Transverse colon (tissue), 4 donors: ENCODE measurements at regions not wholly inside any gene's neighbourhood (a gene's known extent, or its start where the extent isn't known, plus 50 kb on each side); places are given as distances from the start of the nearest gene placed in this dataset.
A peak's percentile ranks its signal among the peaks of the same experiment; 100 is the strongest.
"Not testable (repeated sequence)": the region's sequence is repeated elsewhere in the genome, so short reads cannot be mapped to it uniquely, and the experiment has no call there.

Source experiments
- DNase-seq: peaks from one replicate; pipeline ENCODE4 v3.0.0-alpha.2; 2019
- H3K27ac ChIP-seq, 4 donors: fragments of 200-600 bp; sonication (generic); 2 replicates each; pipeline ENCODE4 v1.5.1; 2016 to 2018; ENCODE audit warnings: inconsistent platforms in 4 of 4
- H3K27me3 ChIP-seq: fragments of 200-600 bp; sonication (generic); 2 replicates; pipeline ENCODE4 v1.5.1; 2017; ENCODE audit warnings: inconsistent platforms
- H3K36me3 ChIP-seq, 4 donors: fragments of 200-600 bp; sonication (generic); 2 replicates each; pipeline ENCODE4 v1.5.1; 2017 to 2019; ENCODE audit warnings: inconsistent platforms in 4 of 4
- H3K4me1 ChIP-seq, 4 donors: fragments of 200-600 bp; sonication (generic); 2 replicates each; pipeline ENCODE4 v1.5.1; 2017 to 2020; ENCODE audit warnings: inconsistent platforms in 4 of 4
- H3K4me3 ChIP-seq, 4 donors: fragments of 200-600 bp; sonication (generic); 1 replicate in 1 of 4; 2 replicates in 3 of 4; pipeline versions ENCODE4 v1.5.1 to v1.6.1; 2017 to 2019; ENCODE audit warnings: inconsistent platforms in 4 of 4
- H3K9me3 ChIP-seq, 2 donors: fragments of 200-600 bp; sonication (generic); 2 replicates each; pipeline ENCODE4 v1.5.1; 2017 to 2019; ENCODE audit warnings: inconsistent platforms in 2 of 2
- EP300 ChIP-seq: sonication (generic); formaldehyde crosslinking; IDR thresholded peaks from one replicate; pipeline ENCODE4 v1.6.1; 2017; ENCODE audit warnings: antibody characterized with exemption, low read depth
- POLR2A ChIP-seq: fragments of 450-650 bp; IDR thresholded peaks from one replicate; pipeline ENCODE4 v1.6.1; 2016; ENCODE audit warnings: antibody characterized with exemption, mild to moderate bottlenecking, moderate library complexity
- POLR2AphosphoS5 ChIP-seq, 3 donors: sonication (generic); formaldehyde crosslinking; IDR thresholded peaks; one replicate each; pipeline ENCODE4 v1.6.1; 2016; ENCODE audit warnings: antibody characterized with exemption in 3 of 3
- WGBS, 2 donors: methylation state at CpG; one replicate each; pipeline ENCODE4 v1.1.5; 2018; ENCODE audit warnings: low coverage in 1 of 2; 5-methylcytosine and 5-hydroxymethylcytosine counted together
- in situ Hi-C, 4 donors: fragments of 200-750 bp; cut with MboI; loops; one replicate each; pipeline versions ENCODE4 v1.15.0 to v1.15.1; 2017; ENCODE audit warnings: low sequenced_read_pairs in 3 of 4, low pct_ligation_motif_present in 1 of 4, low pct_unique_long_range_greater_than_20kb in 1 of 4
- intact Hi-C: fragments of 100-400 bp; cut with DNase I; formaldehyde crosslinking; loops from one replicate; pipeline ENCODE4 v1.15.1; 2023; ENCODE audit warnings: low total_unique reads
- TF ChIP-seq, protein P1 (sequence below), 5 experiments: fragments of 200-600 bp in 3 of 5; fragments of 450-650 bp in 2 of 5; sonication (generic) in 3 of 5; IDR thresholded peaks; 1 replicate in 2 of 5; 2 replicates in 3 of 5; pipeline ENCODE4 v1.5.1; 2016 to 2017; ENCODE audit warnings: antibody characterized with exemption in 5 of 5, inconsistent platforms in 3 of 5, mild to moderate bottlenecking in 2 of 5, moderate library complexity in 1 of 5

DNA sequence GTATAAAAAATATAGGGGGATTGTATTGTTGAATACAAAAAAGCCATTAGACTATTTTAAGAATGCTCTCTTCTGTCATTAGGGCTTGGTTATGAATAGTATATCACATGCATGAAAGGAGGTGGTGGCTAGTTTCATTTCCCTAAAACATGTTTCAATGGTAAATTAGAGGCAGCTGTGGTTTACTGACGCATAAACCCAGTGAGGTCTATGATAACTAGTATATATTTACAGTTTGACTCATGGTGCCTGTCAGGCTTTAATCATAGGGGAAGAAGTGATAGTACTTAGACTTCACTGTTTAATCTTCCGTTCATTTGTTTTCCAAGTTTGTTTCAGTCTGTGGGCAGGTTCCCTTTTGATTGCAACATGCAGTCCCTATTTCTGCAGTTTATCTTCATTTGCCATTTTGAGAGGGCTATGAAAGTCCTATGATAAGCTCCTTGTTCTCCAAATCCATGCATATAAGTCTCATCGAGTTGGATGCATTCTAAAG, 55.1 kb upstream of the MAP4K3 start:
- in situ Hi-C loops: no loop called here
- TF ChIP-seq POLR2AphosphoS5 (IDR thresholded peaks at IDR 0.05): peak in 2 of 3 donors; percentile 4 to 55
- no peak for TF ChIP-seq POLR2A
- intact Hi-C loops: no loop called here
- peak overlapping the region; percentile 33 to 70 (median 56) for H3K27ac ChIP-seq
- no peak overlapping the region for H3K4me3 ChIP-seq
- H3K4me1 ChIP-seq: peaks cover 0 to 21% (median 7%) of the 10 kb centered on the region in 4 donors
- no peak for DNase-seq
- H3K9me3 ChIP-seq: no peaks in the 10 kb centered on the region
- no peaks in the 10 kb centered on the region for H3K36me3 ChIP-seq
- H3K27me3 ChIP-seq: no peaks in the 10 kb centered on the region
- 21 to 23% methylated on average over 3 of the region's 3 CpGs for WGBS, 2 donors

DNA sequence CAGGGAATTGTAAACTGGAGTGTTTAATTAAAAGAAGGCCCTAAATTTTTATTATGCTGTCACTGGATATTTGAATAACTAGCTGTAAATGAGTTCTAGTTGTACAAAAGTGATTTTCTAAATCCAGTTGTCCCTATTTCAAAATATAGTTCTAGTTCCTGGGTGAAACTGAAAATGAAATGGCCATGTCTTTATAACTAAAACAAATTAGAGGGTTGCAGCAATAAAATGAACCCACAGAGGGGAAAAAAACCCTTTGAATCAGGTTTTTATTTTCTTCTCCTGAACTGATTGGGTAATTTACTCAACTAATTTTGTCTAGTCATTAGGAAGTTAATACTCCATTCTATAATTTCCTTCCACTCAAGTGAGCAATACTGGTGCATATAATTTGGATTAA, 55.6 kb upstream of the MAP4K3 start:
- no peaks in the 10 kb centered on the region for H3K27me3 ChIP-seq
- TF ChIP-seq POLR2AphosphoS5 (IDR thresholded peaks at IDR 0.05): no peak
- TF ChIP-seq, protein P1, sequence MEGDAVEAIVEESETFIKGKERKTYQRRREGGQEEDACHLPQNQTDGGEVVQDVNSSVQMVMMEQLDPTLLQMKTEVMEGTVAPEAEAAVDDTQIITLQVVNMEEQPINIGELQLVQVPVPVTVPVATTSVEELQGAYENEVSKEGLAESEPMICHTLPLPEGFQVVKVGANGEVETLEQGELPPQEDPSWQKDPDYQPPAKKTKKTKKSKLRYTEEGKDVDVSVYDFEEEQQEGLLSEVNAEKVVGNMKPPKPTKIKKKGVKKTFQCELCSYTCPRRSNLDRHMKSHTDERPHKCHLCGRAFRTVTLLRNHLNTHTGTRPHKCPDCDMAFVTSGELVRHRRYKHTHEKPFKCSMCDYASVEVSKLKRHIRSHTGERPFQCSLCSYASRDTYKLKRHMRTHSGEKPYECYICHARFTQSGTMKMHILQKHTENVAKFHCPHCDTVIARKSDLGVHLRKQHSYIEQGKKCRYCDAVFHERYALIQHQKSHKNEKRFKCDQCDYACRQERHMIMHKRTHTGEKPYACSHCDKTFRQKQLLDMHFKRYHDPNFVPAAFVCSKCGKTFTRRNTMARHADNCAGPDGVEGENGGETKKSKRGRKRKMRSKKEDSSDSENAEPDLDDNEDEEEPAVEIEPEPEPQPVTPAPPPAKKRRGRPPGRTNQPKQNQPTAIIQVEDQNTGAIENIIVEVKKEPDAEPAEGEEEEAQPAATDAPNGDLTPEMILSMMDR (IDR thresholded peaks at IDR 0.05): no peak
- TF ChIP-seq EP300: no peak
- TF ChIP-seq POLR2A: no peak
- no peak overlapping the region for H3K4me3 ChIP-seq
- H3K36me3 ChIP-seq: no peaks in the 10 kb centered on the region
- intact Hi-C loops (no loop called here), in situ Hi-C loops (no loop called here)
- peak overlapping the region; percentile 33 to 70 (median 56) for H3K27ac ChIP-seq
- DNase-seq: no peak
- peaks cover 0 to 21% (median 7%) of the 10 kb centered on the region in 4 donors for H3K4me1 ChIP-seq
- H3K9me3 ChIP-seq: no peaks in the 10 kb centered on the region

DNA sequence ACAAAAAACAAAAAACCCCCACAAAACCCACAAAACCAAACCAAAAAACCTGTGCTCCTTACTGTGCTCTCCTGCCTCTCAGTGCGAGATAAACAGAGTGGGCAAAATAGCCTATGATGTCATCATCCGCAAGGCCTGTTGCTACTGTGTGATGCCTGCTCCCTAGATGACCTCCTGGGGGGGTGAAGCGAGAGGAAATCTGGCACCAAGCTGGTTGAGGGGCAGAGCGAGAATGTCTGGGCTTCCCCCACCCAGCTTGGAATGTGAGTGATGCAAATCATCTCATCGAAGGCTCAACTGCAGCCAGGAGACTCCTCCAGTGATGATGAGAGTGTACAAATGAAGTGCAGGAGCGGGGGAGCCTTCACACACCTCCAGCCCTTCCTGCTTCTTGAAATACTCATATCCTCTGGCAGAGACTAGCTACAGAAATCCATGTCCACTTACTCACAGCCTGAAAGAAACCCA, 57.7 kb upstream of the MAP4K3 start:
- Histone ChIP-seq H3K27me3 (no peaks in the 10 kb centered on the region), H3K27ac (peak overlapping the region in 2 of 4 donors; percentile 15 to 16), H3K36me3 (no peaks in the 10 kb centered on the region), H3K4me1 (peaks cover 0 to 19% (median 7%) of the 10 kb centered on the region in 4 donors), H3K9me3 (no peaks in the 10 kb centered on the region), H3K4me3 (no peak overlapping the region)
- intact Hi-C loops (no loop called here), in situ Hi-C loops (no loop called here)
- DNase-seq: no peak
- no peak for TF ChIP-seq POLR2AphosphoS5 (IDR thresholded peaks at IDR 0.05)
- TF ChIP-seq POLR2A: no peak
- 33 to 62% methylated on average over 1 to 6 of the region's 6 CpGs for WGBS, 2 donors

DNA sequence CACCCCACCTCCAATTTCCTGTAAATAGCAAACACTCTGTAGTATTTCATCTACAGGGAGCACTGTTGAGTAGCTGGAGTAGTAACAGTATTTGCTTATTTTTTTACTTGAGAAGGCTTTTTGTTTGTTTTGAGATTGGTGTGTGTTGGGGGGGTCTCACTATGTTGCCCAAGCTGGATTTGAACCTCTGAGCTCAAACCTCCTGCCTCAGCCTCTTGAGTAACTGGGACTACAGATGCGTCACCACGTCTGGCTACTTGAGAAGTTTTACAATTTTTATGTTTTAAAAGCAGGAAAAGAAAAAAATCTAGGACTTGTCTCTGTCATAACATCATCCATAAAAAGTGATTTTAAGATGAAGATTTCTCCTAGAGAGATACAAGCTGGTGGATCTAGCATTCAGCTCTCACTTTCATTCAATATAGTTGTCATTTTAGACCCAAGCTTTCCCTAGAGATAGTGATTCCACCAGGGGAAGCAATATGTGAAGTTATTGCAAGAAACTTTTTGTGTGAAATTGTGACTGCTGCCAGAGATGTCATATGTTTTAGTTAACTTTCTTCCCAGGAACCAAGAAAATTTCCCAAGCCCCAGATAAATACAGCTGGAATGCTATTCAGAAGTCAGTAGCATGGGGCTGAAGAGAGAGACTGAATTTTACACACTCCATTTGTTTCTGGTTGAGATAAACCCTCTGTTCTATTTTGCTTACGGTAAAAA, 60.2 kb upstream of the MAP4K3 start:
- no peaks in the 10 kb centered on the region for H3K27me3 ChIP-seq
- no peak for DNase-seq
- 66 to 81% methylated on average over 3 of the region's 3 CpGs for WGBS, 2 donors
- peak overlapping the region in 2 of 4 donors; percentile 21 to 59 for H3K27ac ChIP-seq
- H3K4me3 ChIP-seq: no peak overlapping the region
- H3K9me3 ChIP-seq: no peaks in the 10 kb centered on the region
- intact Hi-C loops (no loop called here), in situ Hi-C loops (no loop called here)
- no peaks in the 10 kb centered on the region for H3K36me3 ChIP-seq
- TF ChIP-seq POLR2AphosphoS5 (IDR thresholded peaks at IDR 0.05): peak in 2 of 3 donors; percentile 37 to 47
- no peak for TF ChIP-seq POLR2A
- TF ChIP-seq, protein P1 (IDR thresholded peaks at IDR 0.05): no peak
- peaks cover 2 to 31% (median 6%) of the 10 kb centered on the region in 4 donors for H3K4me1 ChIP-seq

DNA sequence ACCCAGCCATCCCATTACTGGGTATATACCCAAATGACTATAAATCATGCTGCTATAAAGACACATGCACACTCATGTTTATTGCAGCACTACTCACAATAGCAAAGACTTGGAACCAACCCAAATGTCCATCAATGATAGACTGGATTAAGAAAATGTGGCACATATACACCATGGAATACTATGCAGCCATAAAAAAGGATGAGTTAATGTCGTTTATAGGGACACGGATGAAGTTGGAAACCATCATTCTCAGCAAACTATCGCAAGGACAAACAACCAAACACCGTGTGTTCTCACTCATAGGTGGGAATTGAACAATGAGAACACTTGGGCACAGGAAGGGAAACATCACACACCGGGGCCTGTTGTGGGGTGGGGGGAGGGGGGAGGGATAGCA, 61.1 kb upstream of the MAP4K3 start:
- intact Hi-C loops, H3K27me3 ChIP-seq, H3K36me3 ChIP-seq, in situ Hi-C loops, DNase-seq, H3K27ac ChIP-seq, H3K4me3 ChIP-seq, H3K9me3 ChIP-seq: not testable (repeated sequence)
- peaks cover 0 to 23% (median 6%) of the 10 kb centered on the region in 4 donors for H3K4me1 ChIP-seq
- WGBS, 2 donors: 90 to 93% methylated on average over 5 of the region's 5 CpGs
